Activated T-helper 17 cell treated with anti-CD3 and anti-CD28 coated beads, Interleukin-2, amount 50 U/mL, for 72 hours (primary cell): ENCODE measurements at regions not wholly inside any gene's neighbourhood (a gene's known extent, or its start where the extent isn't known, plus 50 kb on each side); places are given as distances from the start of the nearest gene placed in this dataset.

Experiments
- ATAC-seq: fragments of 150-1000 bp; cut with Tn5 transposase; replicated peaks from 2 replicates; pipeline ENCODE4 v1.10.0; 2021; ENCODE audit warnings: mild to moderate bottlenecking, moderate library complexity
- H3K27ac Mint-ChIP-seq: one replicate; pipeline ENCODE4 v1.8.0; 2022; ENCODE audit warnings: mixed read lengths
- H3K27me3 Mint-ChIP-seq: one replicate; pipeline ENCODE4 v1.8.0; 2022; ENCODE audit warnings: mixed read lengths
- H3K36me3 Mint-ChIP-seq: one replicate; pipeline ENCODE4 v1.8.0; 2022; ENCODE audit warnings: low read depth, mild to moderate bottlenecking, mixed read lengths
- H3K4me1 Mint-ChIP-seq: one replicate; pipeline ENCODE4 v1.8.0; 2022; ENCODE audit warnings: mixed read lengths
- H3K4me3 Mint-ChIP-seq: one replicate; pipeline ENCODE4 v1.8.0; 2022; ENCODE audit warnings: mild to moderate bottlenecking, mixed read lengths
- H3K9me3 Mint-ChIP-seq: one replicate; pipeline ENCODE4 v1.8.0; 2022; ENCODE audit warnings: mixed read lengths

GRCh38 chr15:61649046-61649445 lies 411.2 kb downstream of the VPS13C start:
- Mint-ChIP-seq H3K27me3 (peaks cover 29% of the 10 kb centered on the region), H3K36me3 (no peaks in the 10 kb centered on the region), H3K9me3 (no peaks in the 10 kb centered on the region), H3K4me3 (no peak overlapping the region), H3K27ac (no peak overlapping the region), H3K4me1 (no peaks in the 10 kb centered on the region)
- no peak for ATAC-seq

GRCh38 chr15:61644550-61644949 lies 415.4 kb upstream of the RORA start:
- Mint-ChIP-seq H3K36me3 (no peaks in the 10 kb centered on the region), H3K9me3 (no peaks in the 10 kb centered on the region), H3K4me1 (no peaks in the 10 kb centered on the region), H3K4me3 (no peak overlapping the region), H3K27me3 (peaks cover 30% of the 10 kb centered on the region), H3K27ac (no peak overlapping the region)
- no peak for ATAC-seq

GRCh38 chr15:61641645-61642044 lies 412.5 kb upstream of the RORA start:
- Mint-ChIP-seq H3K27ac (no peak overlapping the region), H3K36me3 (no peaks in the 10 kb centered on the region), H3K4me3 (no peak overlapping the region), H3K27me3 (peaks cover 29% of the 10 kb centered on the region), H3K4me1 (no peaks in the 10 kb centered on the region), H3K9me3 (peaks cover 3% of the 10 kb centered on the region)
- no peak for ATAC-seq

- Mint-ChIP-seq H3K4me3 (no peak overlapping the region), H3K27me3 (peaks cover 30% of the 10 kb centered on the region), H3K36me3 (no peaks in the 10 kb centered on the region), H3K9me3 (peaks cover 3% of the 10 kb centered on the region), H3K27ac (no peak overlapping the region), H3K4me1 (no peaks in the 10 kb centered on the region)
- ATAC-seq, result no peak
These were observed 411.7 kb upstream of the RORA start for GRCh38 chr15:61640756-61641155.

GRCh38 chr15:61639491-61639890 lies 410.4 kb upstream of the RORA start:
- Mint-ChIP-seq H3K27me3 (peaks cover 31% of the 10 kb centered on the region), H3K36me3 (no peaks in the 10 kb centered on the region)

GRCh38 chr15:61634837-61635236 lies 405.7 kb upstream of the RORA start:
- Mint-ChIP-seq H3K4me1 (no peaks in the 10 kb centered on the region), H3K4me3 (no peak overlapping the region), H3K27ac (no peak overlapping the region), H3K27me3 (peaks cover 35% of the 10 kb centered on the region), H3K36me3 (no peaks in the 10 kb centered on the region), H3K9me3 (peaks cover 7% of the 10 kb centered on the region)
- no peak for ATAC-seq

More at GRCh38 chr15:61639491-61639890, 410.4 kb upstream of the RORA start:
- H3K4me1 Mint-ChIP-seq, result no peaks in the 10 kb centered on the region
- peaks cover 3% of the 10 kb centered on the region for H3K9me3 Mint-ChIP-seq
- H3K4me3 Mint-ChIP-seq, result no peak overlapping the region
- ATAC-seq, result no peak
- H3K27ac Mint-ChIP-seq, result no peak overlapping the region

- peaks cover 35% of the 10 kb centered on the region for H3K27me3 Mint-ChIP-seq
- no peak for ATAC-seq
- no peaks in the 10 kb centered on the region for H3K4me1 Mint-ChIP-seq
- H3K9me3 Mint-ChIP-seq, result peaks cover 7% of the 10 kb centered on the region
- H3K4me3 Mint-ChIP-seq, result no peak overlapping the region
- H3K36me3 Mint-ChIP-seq, result no peaks in the 10 kb centered on the region
- no peak overlapping the region for H3K27ac Mint-ChIP-seq
These were observed 404.8 kb upstream of the RORA start for GRCh38 chr15:61633951-61634350.

- H3K36me3 Mint-ChIP-seq, result no peaks in the 10 kb centered on the region
- H3K4me3 Mint-ChIP-seq, result no peak overlapping the region
- no peak for ATAC-seq
- H3K27ac Mint-ChIP-seq, result no peak overlapping the region
- H3K9me3 Mint-ChIP-seq, result peaks cover 4% of the 10 kb centered on the region
- peaks cover 36% of the 10 kb centered on the region for H3K27me3 Mint-ChIP-seq
- H3K4me1 Mint-ChIP-seq, result no peaks in the 10 kb centered on the region
These were observed 400.2 kb upstream of the RORA start for GRCh38 chr15:61629269-61629668.

GRCh38 chr15:61624950-61625349 lies 395.8 kb upstream of the RORA start:
- no peak overlapping the region for H3K27ac Mint-ChIP-seq
- H3K9me3 Mint-ChIP-seq, result no peaks in the 10 kb centered on the region
- no peak overlapping the region for H3K4me3 Mint-ChIP-seq
- H3K27me3 Mint-ChIP-seq, result peaks cover 39% of the 10 kb centered on the region
- H3K4me1 Mint-ChIP-seq, result no peaks in the 10 kb centered on the region
- ATAC-seq, result no peak
- H3K36me3 Mint-ChIP-seq, result no peaks in the 10 kb centered on the region

GRCh38 chr15:61623746-61624145 lies 394.6 kb upstream of the RORA start:
- no peak overlapping the region for H3K4me3 Mint-ChIP-seq
- no peak overlapping the region for H3K27ac Mint-ChIP-seq
- ATAC-seq, result no peak
- peaks cover 35% of the 10 kb centered on the region for H3K27me3 Mint-ChIP-seq
- no peaks in the 10 kb centered on the region for H3K36me3 Mint-ChIP-seq
- no peaks in the 10 kb centered on the region for H3K4me1 Mint-ChIP-seq
- no peaks in the 10 kb centered on the region for H3K9me3 Mint-ChIP-seq

GRCh38 chr15:61621865-61622264 lies 392.8 kb upstream of the RORA start:
- no peak overlapping the region for H3K27ac Mint-ChIP-seq
- no peak overlapping the region for H3K4me3 Mint-ChIP-seq
- H3K9me3 Mint-ChIP-seq, result no peaks in the 10 kb centered on the region
- H3K27me3 Mint-ChIP-seq, result peaks cover 31% of the 10 kb centered on the region
- no peaks in the 10 kb centered on the region for H3K36me3 Mint-ChIP-seq
- ATAC-seq, result no peak
- no peaks in the 10 kb centered on the region for H3K4me1 Mint-ChIP-seq

- no peaks in the 10 kb centered on the region for H3K4me1 Mint-ChIP-seq
- H3K4me3 Mint-ChIP-seq, result no peak overlapping the region
- H3K27me3 Mint-ChIP-seq, result peaks cover 26% of the 10 kb centered on the region
- H3K27ac Mint-ChIP-seq, result no peak overlapping the region
- no peaks in the 10 kb centered on the region for H3K9me3 Mint-ChIP-seq
- ATAC-seq, result peak; percentile 31
- H3K36me3 Mint-ChIP-seq, result no peaks in the 10 kb centered on the region
These were observed 392.0 kb upstream of the RORA start for GRCh38 chr15:61621146-61621545.

- no peak overlapping the region for H3K27ac Mint-ChIP-seq
- no peak overlapping the region for H3K4me3 Mint-ChIP-seq
- ATAC-seq, result no peak
These were observed 391.0 kb upstream of the RORA start for GRCh38 chr15:61620151-61620550.

GRCh38 chr15:61613729-61614128 lies 384.6 kb upstream of the RORA start:
- H3K36me3 Mint-ChIP-seq, result no peaks in the 10 kb centered on the region
- H3K27ac Mint-ChIP-seq, result no peak overlapping the region
- H3K4me1 Mint-ChIP-seq, result no peaks in the 10 kb centered on the region
- peaks cover 36% of the 10 kb centered on the region for H3K27me3 Mint-ChIP-seq
- no peak overlapping the region for H3K4me3 Mint-ChIP-seq
- ATAC-seq, result no peak
- peaks cover 15% of the 10 kb centered on the region for H3K9me3 Mint-ChIP-seq

More at GRCh38 chr15:61620151-61620550, 391.0 kb upstream of the RORA start:
- Mint-ChIP-seq H3K4me1 (no peaks in the 10 kb centered on the region), H3K9me3 (no peaks in the 10 kb centered on the region), H3K27me3 (peaks cover 32% of the 10 kb centered on the region), H3K36me3 (no peaks in the 10 kb centered on the region)

GRCh38 chr15:61613138-61613537 lies 384.0 kb upstream of the RORA start:
- ATAC-seq, result no peak
- peaks cover 36% of the 10 kb centered on the region for H3K27me3 Mint-ChIP-seq

GRCh38 chr15:61612111-61612510 lies 383.0 kb upstream of the RORA start:
- Mint-ChIP-seq H3K36me3 (no peaks in the 10 kb centered on the region), H3K9me3 (peaks cover 15% of the 10 kb centered on the region), H3K4me1 (no peaks in the 10 kb centered on the region), H3K27me3 (peaks cover 42% of the 10 kb centered on the region), H3K4me3 (no peak overlapping the region), H3K27ac (no peak overlapping the region)
- no peak for ATAC-seq

More at GRCh38 chr15:61613138-61613537, 384.0 kb upstream of the RORA start:
- Mint-ChIP-seq H3K4me1 (no peaks in the 10 kb centered on the region), H3K27ac (no peak overlapping the region), H3K9me3 (peaks cover 15% of the 10 kb centered on the region), H3K36me3 (no peaks in the 10 kb centered on the region), H3K4me3 (no peak overlapping the region)
